GM12864 (cell line): ENCODE measurements at regions not wholly inside any gene's neighbourhood (a gene's known extent, or its start where the extent isn't known, plus 50 kb on each side); places are given as distances from the start of the nearest gene placed in this dataset.

Experiments used
- DNase-seq: peaks from one replicate; pipeline ENCODE4 v3.0.0-alpha.2; 2011; ENCODE audit warnings: low read depth
- H3K4me3 ChIP-seq: 2 replicates; pipeline ENCODE4 v1.5.1; 2011; ENCODE audit warnings: mild to moderate bottlenecking, low read depth, low read length, control low read depth
- TF ChIP-seq, protein P1 (sequence below): IDR thresholded peaks from 2 replicates; pipeline ENCODE4 v1.5.1; 2011; ENCODE audit warnings: low read depth, mild to moderate bottlenecking, moderate library complexity, low read length, control low read depth, inconsistent platforms; ENCODE audit errors: missing control alignments

DNA sequence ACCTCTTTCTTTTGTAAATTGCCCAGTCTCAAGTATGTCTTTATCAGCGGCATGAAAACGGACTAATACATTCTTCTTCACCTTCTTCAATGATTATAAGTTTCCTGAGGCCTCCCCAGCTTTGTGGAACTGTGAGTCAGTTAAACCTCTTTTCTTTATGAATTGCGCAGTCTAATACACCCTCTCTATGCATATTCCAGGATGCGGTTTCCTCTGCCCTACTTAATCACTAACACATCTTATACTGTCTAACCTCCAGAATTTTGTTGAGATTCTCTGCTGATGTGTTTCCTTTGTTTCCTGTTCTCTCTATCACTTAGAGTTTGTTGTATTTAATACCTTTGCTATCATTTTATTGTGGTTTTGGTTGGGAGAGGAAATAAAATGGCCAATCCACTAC lies 145.4 kb downstream of the AEBP2 start:
- H3K4me3 ChIP-seq, result no peak overlapping the region
- DNase-seq, result no peak
- TF ChIP-seq, protein P1, sequence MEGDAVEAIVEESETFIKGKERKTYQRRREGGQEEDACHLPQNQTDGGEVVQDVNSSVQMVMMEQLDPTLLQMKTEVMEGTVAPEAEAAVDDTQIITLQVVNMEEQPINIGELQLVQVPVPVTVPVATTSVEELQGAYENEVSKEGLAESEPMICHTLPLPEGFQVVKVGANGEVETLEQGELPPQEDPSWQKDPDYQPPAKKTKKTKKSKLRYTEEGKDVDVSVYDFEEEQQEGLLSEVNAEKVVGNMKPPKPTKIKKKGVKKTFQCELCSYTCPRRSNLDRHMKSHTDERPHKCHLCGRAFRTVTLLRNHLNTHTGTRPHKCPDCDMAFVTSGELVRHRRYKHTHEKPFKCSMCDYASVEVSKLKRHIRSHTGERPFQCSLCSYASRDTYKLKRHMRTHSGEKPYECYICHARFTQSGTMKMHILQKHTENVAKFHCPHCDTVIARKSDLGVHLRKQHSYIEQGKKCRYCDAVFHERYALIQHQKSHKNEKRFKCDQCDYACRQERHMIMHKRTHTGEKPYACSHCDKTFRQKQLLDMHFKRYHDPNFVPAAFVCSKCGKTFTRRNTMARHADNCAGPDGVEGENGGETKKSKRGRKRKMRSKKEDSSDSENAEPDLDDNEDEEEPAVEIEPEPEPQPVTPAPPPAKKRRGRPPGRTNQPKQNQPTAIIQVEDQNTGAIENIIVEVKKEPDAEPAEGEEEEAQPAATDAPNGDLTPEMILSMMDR, result no peak

DNA sequence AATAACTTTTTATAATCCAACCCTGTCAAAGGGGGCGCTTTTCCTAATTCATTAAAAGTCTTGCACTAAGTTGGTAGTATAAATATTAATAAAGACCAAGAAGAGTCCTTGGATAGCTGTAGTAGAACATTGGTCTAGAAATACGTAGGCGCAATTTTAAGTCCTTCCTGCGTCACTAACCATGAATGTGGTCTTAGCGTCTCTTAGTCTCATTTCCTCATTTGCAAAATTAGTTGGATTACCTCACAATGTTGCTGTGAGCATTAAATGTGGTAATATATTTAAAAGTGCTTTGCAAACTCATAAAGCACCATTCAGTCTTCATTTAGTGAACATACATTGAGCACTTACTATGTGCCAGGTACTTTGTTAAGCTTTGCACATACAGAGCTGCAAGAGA lies 149.7 kb downstream of the AEBP2 start:
- DNase-seq, result no peak
- TF ChIP-seq, protein P1, result no peak
- no peak overlapping the region for H3K4me3 ChIP-seq

DNA sequence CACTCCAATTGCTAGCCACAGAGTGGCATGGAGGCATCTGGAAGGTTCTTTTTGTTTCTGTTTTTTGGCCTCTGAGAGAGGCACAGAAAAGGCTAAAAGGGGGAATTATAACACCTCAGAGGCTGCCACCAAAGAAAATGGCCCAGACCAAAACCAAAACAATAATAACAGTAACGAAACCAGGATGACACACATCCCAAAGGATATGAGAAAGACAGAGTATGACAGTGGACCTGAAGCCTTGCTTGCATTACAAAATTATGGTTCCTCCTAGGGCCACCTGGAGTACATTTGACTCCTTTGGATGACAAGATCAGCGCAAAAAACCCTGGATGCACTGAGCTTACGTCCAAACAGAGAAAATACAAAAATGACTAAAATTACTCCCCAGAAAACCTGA lies 152.7 kb downstream of the AEBP2 start:
- TF ChIP-seq, protein P1, result no peak
- no peak for DNase-seq
- no peak overlapping the region for H3K4me3 ChIP-seq

DNA sequence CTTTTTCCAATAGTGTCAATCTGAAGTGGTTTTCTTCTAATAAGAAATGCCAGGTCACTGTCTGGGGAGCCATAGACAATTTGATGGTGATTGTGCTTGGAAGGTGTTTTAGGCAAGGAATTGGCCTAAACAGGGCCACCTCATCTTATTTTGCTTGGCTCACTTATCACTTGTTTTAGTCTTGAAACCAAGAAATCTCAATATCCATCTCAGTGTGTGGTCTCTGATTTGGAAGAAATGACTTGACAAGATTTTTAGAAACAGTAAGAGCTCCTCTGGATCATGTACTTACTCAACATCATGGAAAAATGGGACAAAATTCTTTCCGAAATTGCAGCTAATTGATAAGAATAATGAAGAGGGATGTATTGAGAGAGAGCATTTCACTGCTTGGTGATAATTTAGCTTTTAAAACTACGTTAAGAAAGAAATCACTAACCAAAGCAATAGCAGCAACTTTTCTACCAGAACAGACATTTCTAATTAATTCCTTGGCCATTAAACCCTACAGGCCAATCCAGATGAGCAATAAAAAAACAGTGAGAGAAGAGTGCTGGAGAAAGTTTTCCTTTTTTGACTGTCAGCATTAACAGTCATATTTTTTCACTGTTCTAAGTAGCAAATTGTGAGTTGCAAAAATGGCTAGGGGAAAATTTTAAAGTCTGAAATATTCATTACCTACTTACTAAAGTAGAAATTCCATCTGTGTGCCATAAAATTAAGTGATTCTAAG lies 157.3 kb downstream of the AEBP2 start:
- DNase-seq, result no peak
- TF ChIP-seq, protein P1, result no peak
- H3K4me3 ChIP-seq, result no peak overlapping the region

DNA sequence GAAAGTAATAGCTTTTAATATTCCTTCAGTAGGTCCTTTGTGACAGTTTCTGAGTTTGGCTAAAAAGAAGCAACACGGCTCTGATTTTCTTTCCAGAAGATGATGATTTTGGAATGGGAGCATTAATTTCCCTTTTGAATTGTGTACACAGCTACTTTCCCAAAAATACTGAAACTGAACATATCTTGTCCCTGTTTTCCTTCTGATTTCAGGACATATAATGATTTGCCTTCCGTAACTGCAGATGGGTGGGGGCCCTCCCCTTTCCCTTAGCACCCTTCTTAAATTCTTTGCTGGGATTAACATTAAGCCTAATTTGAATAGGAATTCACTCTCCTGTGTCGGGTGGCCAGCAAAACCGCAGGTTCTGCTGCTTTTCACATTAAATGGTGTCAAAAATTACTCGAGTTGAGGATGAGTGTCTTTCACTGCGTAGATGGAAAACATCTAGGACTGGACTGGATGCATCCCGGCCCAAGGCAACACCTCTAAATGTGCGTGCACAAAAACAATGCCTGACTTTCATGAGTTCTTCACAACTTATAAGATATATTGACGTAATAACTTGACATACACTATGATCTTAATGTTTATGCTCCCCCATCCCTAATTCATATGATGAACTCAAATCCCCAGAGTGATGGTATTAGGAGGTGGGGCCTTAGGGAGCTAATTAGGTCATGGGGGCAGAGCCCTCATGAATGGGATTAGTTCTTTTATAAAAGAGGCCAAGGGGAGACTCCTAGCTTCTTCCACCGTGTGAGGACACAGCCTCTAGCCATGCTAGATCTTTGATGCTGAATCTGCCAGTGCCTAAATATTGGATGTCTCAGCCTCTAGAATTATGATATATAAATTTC lies 158.1 kb downstream of the AEBP2 start:
- TF ChIP-seq, protein P1, result no peak
- no peak for DNase-seq
- H3K4me3 ChIP-seq, result no peak overlapping the region

DNA sequence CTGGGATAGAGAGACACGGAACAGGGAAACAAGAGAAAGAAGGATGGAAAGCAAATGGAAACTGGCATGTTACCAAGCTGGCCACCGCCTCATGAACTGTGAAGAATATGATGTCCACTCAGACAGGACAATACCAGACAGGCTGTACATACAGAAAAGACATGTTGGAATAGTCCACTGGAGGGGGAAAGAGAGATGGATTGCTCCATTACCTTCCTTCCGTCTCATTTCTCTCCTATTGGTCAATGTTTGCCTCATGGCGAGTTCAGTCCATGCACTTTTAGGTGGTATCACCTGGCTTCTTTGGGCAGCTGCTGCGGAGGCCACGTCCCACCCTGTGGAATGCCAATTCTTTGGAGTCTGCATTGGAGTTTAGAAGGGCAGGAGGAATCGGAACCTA lies 166.4 kb downstream of the AEBP2 start:
- H3K4me3 ChIP-seq, result no peak overlapping the region
- TF ChIP-seq, protein P1, result no peak
- DNase-seq, result no peak

DNA sequence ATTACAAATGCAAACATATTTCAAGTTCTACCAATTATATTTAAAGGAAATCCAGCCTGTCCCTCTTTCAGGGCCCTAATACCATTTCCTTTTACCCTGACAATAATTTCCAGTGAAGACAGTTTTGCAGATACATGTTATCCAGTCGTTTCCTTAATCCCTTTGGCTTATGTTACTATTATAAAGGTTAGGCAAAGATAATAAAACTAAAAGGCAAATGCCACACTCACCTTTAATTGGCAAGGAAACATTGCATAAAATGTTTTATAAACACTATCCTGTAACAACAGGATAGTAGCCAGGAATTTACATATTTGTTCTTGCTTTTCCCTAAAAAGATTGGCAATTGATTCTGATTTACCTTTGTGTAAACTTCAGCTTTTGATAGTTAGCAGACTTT lies 168.7 kb downstream of the AEBP2 start:
- TF ChIP-seq, protein P1, result no peak
- H3K4me3 ChIP-seq, result no peak overlapping the region
- no peak for DNase-seq
